Testis (tissue), 2 donors: ENCODE measurements at regions not wholly inside any gene's neighbourhood (a gene's known extent, or its start where the extent isn't known, plus 50 kb on each side); places are given as distances from the start of the nearest gene placed in this dataset.

Experiments used
- CTCF ChIP-seq, 3 experiments: fragments of 450-650 bp in 2 of 3; fragments of 200-600 bp in 1 of 3; sonication (generic) in 1 of 3; IDR thresholded peaks; one replicate each; pipeline ENCODE4 v1.5.1; 2016 to 2019; ENCODE audit warnings: antibody characterized with exemption in 3 of 3, mild to moderate bottlenecking in 2 of 3, moderate library complexity in 1 of 3
- POLR2A ChIP-seq: fragments of 450-650 bp; IDR thresholded peaks from one replicate; pipeline ENCODE4 v1.6.1; 2017; ENCODE audit warnings: antibody characterized with exemption, mild to moderate bottlenecking, moderate library complexity

GRCh38 chr3:74489050-74489792 is 125.2 kb downstream of the CNTN3 start:
- TF ChIP-seq CTCF (IDR thresholded peaks at IDR 0.05): no peak
- TF ChIP-seq POLR2A: no peak
